ENCODE measurements at regions not wholly inside any gene's neighbourhood (a gene's known extent, or its start where the extent isn't known, plus 50 kb on each side); places are given as distances from the start of the nearest gene placed in this dataset.

DNA sequence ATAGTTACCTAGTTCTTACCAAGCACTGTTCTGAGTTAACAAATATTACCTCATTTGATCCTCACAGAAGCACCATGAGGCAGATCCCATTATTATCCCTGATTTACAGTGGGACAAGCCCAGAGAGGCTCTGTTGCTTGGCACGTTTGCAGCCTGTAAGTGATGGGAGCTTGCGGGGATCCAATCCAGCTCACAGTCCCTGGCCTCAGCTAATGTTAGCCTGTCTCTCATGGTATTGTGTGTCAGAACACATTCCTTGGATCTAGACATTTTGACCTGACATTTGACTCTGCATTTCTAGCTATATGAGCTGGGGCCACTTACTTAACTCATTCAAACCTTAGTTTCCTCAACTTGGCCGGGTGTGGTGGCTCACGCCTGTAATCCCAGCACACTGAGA, 246.9 kb upstream of the LRTM1 start:
- no peak overlapping the region for H3K27ac ChIP-seq
- no peaks in the 10 kb centered on the region for H3K9me3 ChIP-seq
- H3K4me1 ChIP-seq: no peaks in the 10 kb centered on the region
- TF ChIP-seq HDAC2 (IDR thresholded peaks at IDR 0.05) (no peak), BHLHE40 (IDR thresholded peaks at IDR 0.05; ENCODE audit: low read depth, low read length) (no peak), SREBF2 (IDR thresholded peaks at IDR 0.05) (no peak), CBX8 (IDR thresholded peaks at IDR 0.05) (no peak), EP300 (IDR thresholded peaks at IDR 0.05) (no peak), FOXS1 (CRISPR knock-in tag; IDR thresholded peaks at IDR 0.05) (no peak), POLR2A (IDR thresholded peaks at IDR 0.05; ENCODE audit: low read length) (no peak), KDM1A (IDR thresholded peaks at IDR 0.05; ENCODE audit: low read depth) (no peak), NR3C1 (IDR thresholded peaks at IDR 0.05) (no peak), TFCP2L1 (CRISPR knock-in tag; IDR thresholded peaks at IDR 0.05) (no peak), TP53 (CRISPR knock-in tag; IDR thresholded peaks at IDR 0.05) (no peak), MAZ (IDR thresholded peaks at IDR 0.05; ENCODE audit: borderline replicate concordance, low read depth, low read length) (no peak), MAFK (IDR thresholded peaks at IDR 0.05; ENCODE audit: partially characterized antibody) (no peak), PHF8 (IDR thresholded peaks at IDR 0.05; ENCODE audit: borderline replicate concordance, low read depth) (no peak), HOXB5 (CRISPR knock-in tag; IDR thresholded peaks at IDR 0.05) (no peak), HOXB13 (CRISPR knock-in tag; IDR thresholded peaks at IDR 0.05; ENCODE audit: low read depth) (no peak), EHF (CRISPR knock-in tag; IDR thresholded peaks at IDR 0.05) (no peak)
- TF ChIP-seq, protein P1, sequence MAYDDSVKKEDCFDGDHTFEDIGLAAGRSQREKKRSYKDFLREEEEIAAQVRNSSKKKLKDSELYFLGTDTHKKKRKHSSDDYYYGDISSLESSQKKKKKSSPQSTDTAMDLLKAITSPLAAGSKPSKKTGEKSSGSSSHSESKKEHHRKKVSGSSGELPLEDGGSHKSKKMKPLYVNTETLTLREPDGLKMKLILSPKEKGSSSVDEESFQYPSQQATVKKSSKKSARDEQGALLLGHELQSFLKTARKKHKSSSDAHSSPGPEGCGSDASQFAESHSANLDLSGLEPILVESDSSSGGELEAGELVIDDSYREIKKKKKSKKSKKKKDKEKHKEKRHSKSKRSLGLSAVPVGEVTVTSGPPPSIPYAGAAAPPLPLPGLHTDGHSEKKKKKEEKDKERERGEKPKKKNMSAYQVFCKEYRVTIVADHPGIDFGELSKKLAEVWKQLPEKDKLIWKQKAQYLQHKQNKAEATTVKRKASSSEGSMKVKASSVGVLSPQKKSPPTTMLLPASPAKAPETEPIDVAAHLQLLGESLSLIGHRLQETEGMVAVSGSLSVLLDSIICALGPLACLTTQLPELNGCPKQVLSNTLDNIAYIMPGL (CRISPR knock-in tag; IDR thresholded peaks at IDR 0.05; ENCODE audit: borderline replicate concordance): no peak
- DNase-seq (ENCODE audit: low read depth in 1 of 2, low spot score in 1 of 2) (no peak), ATAC-seq (no peak), FAIRE-seq (no peak)
- POLR2A ChIA-PET: no interaction called here
- no peak overlapping the region for H3K4me2 ChIP-seq
- 48% methylated on average over 2 of the region's 4 CpGs for WGBS (ENCODE audit: missing lambda C conversion rate)
- H3K4me3 ChIP-seq: no peak overlapping the region
- CTCF ChIA-PET: interaction anchor here (1.4 kb wide), 2 partner anchors 21 to 320 kb away, joined by 3 read pairs; no protein-coding TSS in a partner anchor

DNA sequence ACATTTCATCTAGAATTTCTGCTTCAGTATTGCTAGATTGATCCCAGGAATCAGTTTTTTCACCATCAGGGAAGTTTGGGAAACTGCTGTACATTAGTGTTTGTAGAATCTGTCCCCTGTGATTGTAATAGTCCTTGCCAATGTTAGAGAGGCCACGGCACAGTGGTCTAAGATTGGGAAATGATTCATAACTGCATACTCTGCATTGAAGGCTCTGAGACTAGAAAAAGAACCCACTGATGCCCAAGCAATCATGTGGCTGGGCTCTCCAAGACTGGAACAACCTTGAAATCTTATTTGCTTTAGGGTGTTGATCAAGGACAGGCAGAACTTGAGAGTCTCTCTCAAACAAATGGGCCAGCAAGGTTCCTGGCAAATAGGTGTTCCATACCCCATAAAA, 245.6 kb upstream of the LRTM1 start:
- POLR2A ChIA-PET: no interaction called here
- no peaks in the 10 kb centered on the region for H3K9me3 ChIP-seq
- H3K4me3 ChIP-seq: no peak overlapping the region
- CTCF ChIA-PET: interaction anchor here (1.5 kb wide), 1 partner anchor 7 kb away, joined by 3 read pairs; no protein-coding TSS in a partner anchor
- no peak overlapping the region for H3K27ac ChIP-seq
- TF ChIP-seq FOSL2 (IDR thresholded peaks at IDR 0.05) (no peak), FOSL2 (CRISPR knock-in tag; IDR thresholded peaks at IDR 0.05) (no peak), CHD4 (IDR thresholded peaks at IDR 0.05; ENCODE audit: borderline replicate concordance) (no peak), ZC3H11A (IDR thresholded peaks at IDR 0.05) (no peak), HOXB5 (CRISPR knock-in tag; IDR thresholded peaks at IDR 0.05) (no peak), NR3C1 (IDR thresholded peaks at IDR 0.05) (no peak), MAFK (IDR thresholded peaks at IDR 0.05; ENCODE audit: partially characterized antibody) (no peak), GATA3 (IDR thresholded peaks at IDR 0.05; ENCODE audit: borderline replicate concordance) (no peak), POLR2A (IDR thresholded peaks at IDR 0.05; ENCODE audit: low read length) (no peak), RNF2 (IDR thresholded peaks at IDR 0.05; ENCODE audit: borderline replicate concordance, low read depth) (no peak), HDAC2 (IDR thresholded peaks at IDR 0.05) (no peak), TP53 (CRISPR knock-in tag; IDR thresholded peaks at IDR 0.05) (no peak)
- no peak overlapping the region for H3K4me2 ChIP-seq
- H3K4me1 ChIP-seq: no peaks in the 10 kb centered on the region
- FAIRE-seq: no peak
- WGBS (ENCODE audit: missing lambda C conversion rate): 8% methylated on average over 1 of the region's 1 CpG
- DNase-seq (ENCODE audit: low read depth in 1 of 2, low spot score in 1 of 2): no peak
- ATAC-seq: no peak

- CTCF ChIA-PET: interaction anchor here (1.5 kb wide), 1 partner anchor 8 kb away, joined by 3 read pairs; no protein-coding TSS in a partner anchor
- WGBS (ENCODE audit: missing lambda C conversion rate): 6% methylated on average over 4 of the region's 4 CpGs
- TF ChIP-seq HOXB13 (CRISPR knock-in tag; IDR thresholded peaks at IDR 0.05; ENCODE audit: low read depth) (no peak), FOXS1 (CRISPR knock-in tag; IDR thresholded peaks at IDR 0.05) (no peak), NR3C1 (IDR thresholded peaks at IDR 0.05) (no peak), RCOR1 (IDR thresholded peaks at IDR 0.05; ENCODE audit: low read depth, low read length) (no peak)
- TF ChIP-seq, protein P2, sequence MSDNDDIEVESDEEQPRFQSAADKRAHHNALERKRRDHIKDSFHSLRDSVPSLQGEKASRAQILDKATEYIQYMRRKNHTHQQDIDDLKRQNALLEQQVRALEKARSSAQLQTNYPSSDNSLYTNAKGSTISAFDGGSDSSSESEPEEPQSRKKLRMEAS (IDR thresholded peaks at IDR 0.05): no peak
Measured at GRCh38 chr3:55172913-55173312, 245.1 kb upstream of the LRTM1 start.

More at GRCh38 chr3:55172913-55173312, 245.1 kb upstream of the LRTM1 start:
- Histone ChIP-seq H3K4me3 (no peak overlapping the region), H3K27ac (no peak overlapping the region), H3K4me1 (no peaks in the 10 kb centered on the region), H3K9me3 (no peaks in the 10 kb centered on the region), H3K4me2 (no peak overlapping the region)
- no peak for DNase-seq (ENCODE audit: low read depth in 1 of 2, low spot score in 1 of 2)
- POLR2A ChIA-PET: no interaction called here
- no peak for ATAC-seq
- no peak for FAIRE-seq
